ENCODE measurements at regions not wholly inside any gene's neighbourhood (a gene's known extent, or its start where the extent isn't known, plus 50 kb on each side); places are given as distances from the start of the nearest gene placed in this dataset.

- no peak overlapping the region for H3K4me3 Mint-ChIP-seq
- ChIA-PET CTCF (interaction anchor here (0.5 kb wide), 1 partner anchor 30 kb away, joined by 3 read pairs; no protein-coding TSS in a partner anchor), POLR2A (interaction anchor here (0.7 to 0.8 kb wide), 2 partner anchors 8 to 1353 kb away, joined by 3 read pairs; no protein-coding TSS in a partner anchor)
- H3K4me3 ChIP-seq (ENCODE audit: low read length): no peak overlapping the region
- TF ChIP-seq CTCF (IDR thresholded peaks at IDR 0.05): no peak
- no peaks in the 10 kb centered on the region for H3K9me3 ChIP-seq (ENCODE audit: control insufficient read depth in 1 of 2, insufficient read depth in 1 of 2, low read length in 2 of 2)
- ATAC-seq (ENCODE audit: poor library complexity) (no peak), DNase-seq (no peak)
- no peaks in the 10 kb centered on the region for H3K4me1 ChIP-seq (ENCODE audit: insufficient read depth, low read length)
- intact Hi-C loops (cut with DNase I, micrococcal nuclease): no loop called here
- H3K9me3 Mint-ChIP-seq: no peaks in the 10 kb centered on the region
- H3K27ac ChIP-seq (ENCODE audit: low read depth in 1 of 2, low read length in 2 of 2): no peak overlapping the region
- no peaks in the 10 kb centered on the region for H3K27me3 ChIP-seq (ENCODE audit: control insufficient read depth in 1 of 2, insufficient read depth in 2 of 2, low read length in 2 of 2)
- H3K27me3 Mint-ChIP-seq: no peaks in the 10 kb centered on the region
- H3K36me3 ChIP-seq (ENCODE audit: insufficient read depth, low read length): no peaks in the 10 kb centered on the region
- no peak overlapping the region for H3K27ac Mint-ChIP-seq
- no peaks in the 10 kb centered on the region for H3K36me3 Mint-ChIP-seq (ENCODE audit: low read depth)
- H3K4me1 Mint-ChIP-seq (ENCODE audit: low read depth): no peaks in the 10 kb centered on the region
These were observed 217.2 kb downstream of the CHRM3 start for GRCh38 chr1:239603530-239603929.

- ChIA-PET CTCF (no interaction called here), POLR2A (no interaction called here)
- Mint-ChIP-seq H3K9me3 (no peaks in the 10 kb centered on the region), H3K4me3 (no peak overlapping the region), H3K27ac (no peak overlapping the region), H3K27me3 (no peaks in the 10 kb centered on the region), H3K36me3 (ENCODE audit: low read depth) (no peaks in the 10 kb centered on the region), H3K4me1 (ENCODE audit: low read depth) (no peaks in the 10 kb centered on the region)
- Histone ChIP-seq H3K9me3 (ENCODE audit: control insufficient read depth in 1 of 2, insufficient read depth in 1 of 2, low read length in 2 of 2) (no peaks in the 10 kb centered on the region), H3K36me3 (ENCODE audit: insufficient read depth, low read length) (no peaks in the 10 kb centered on the region), H3K27me3 (ENCODE audit: control insufficient read depth in 1 of 2, insufficient read depth in 2 of 2, low read length in 2 of 2) (no peaks in the 10 kb centered on the region), H3K4me3 (ENCODE audit: low read length) (no peak overlapping the region), H3K4me1 (ENCODE audit: insufficient read depth, low read length) (no peaks in the 10 kb centered on the region), H3K27ac (ENCODE audit: low read depth in 1 of 2, low read length in 2 of 2) (no peak overlapping the region)
- ATAC-seq (ENCODE audit: poor library complexity): no peak
- TF ChIP-seq CTCF (IDR thresholded peaks at IDR 0.05): no peak
- DNase-seq: no peak
- intact Hi-C loops (cut with DNase I, micrococcal nuclease): no loop called here
These were observed 220.6 kb downstream of the CHRM3 start for GRCh38 chr1:239606850-239607400.

GRCh38 chr1:239608469-239608868 lies 222.1 kb downstream of the CHRM3 start:
- Histone ChIP-seq H3K4me3 (ENCODE audit: low read length) (no peak overlapping the region), H3K9me3 (ENCODE audit: control insufficient read depth in 1 of 2, insufficient read depth in 1 of 2, low read length in 2 of 2) (no peaks in the 10 kb centered on the region), H3K4me1 (ENCODE audit: insufficient read depth, low read length) (no peaks in the 10 kb centered on the region), H3K27me3 (ENCODE audit: control insufficient read depth in 1 of 2, insufficient read depth in 2 of 2, low read length in 2 of 2) (no peaks in the 10 kb centered on the region), H3K36me3 (ENCODE audit: insufficient read depth, low read length) (no peaks in the 10 kb centered on the region), H3K27ac (ENCODE audit: low read depth in 1 of 2, low read length in 2 of 2) (no peak overlapping the region)
- Mint-ChIP-seq H3K9me3 (no peaks in the 10 kb centered on the region), H3K27ac (no peak overlapping the region), H3K27me3 (no peaks in the 10 kb centered on the region), H3K4me1 (ENCODE audit: low read depth) (no peaks in the 10 kb centered on the region), H3K36me3 (ENCODE audit: low read depth) (no peaks in the 10 kb centered on the region), H3K4me3 (no peak overlapping the region)
- intact Hi-C loops (cut with DNase I, micrococcal nuclease): no loop called here
- TF ChIP-seq CTCF (IDR thresholded peaks at IDR 0.05): no peak
- ChIA-PET CTCF (no interaction called here), POLR2A (no interaction called here)
- ATAC-seq (ENCODE audit: poor library complexity): no peak
- no peak for DNase-seq

Data from CD4-positive, alpha-beta T cell (primary cell).